ENCODE measurements at regions not wholly inside any gene's neighbourhood (a gene's known extent, or its start where the extent isn't known, plus 50 kb on each side); places are given as distances from the start of the nearest gene placed in this dataset.

DNA sequence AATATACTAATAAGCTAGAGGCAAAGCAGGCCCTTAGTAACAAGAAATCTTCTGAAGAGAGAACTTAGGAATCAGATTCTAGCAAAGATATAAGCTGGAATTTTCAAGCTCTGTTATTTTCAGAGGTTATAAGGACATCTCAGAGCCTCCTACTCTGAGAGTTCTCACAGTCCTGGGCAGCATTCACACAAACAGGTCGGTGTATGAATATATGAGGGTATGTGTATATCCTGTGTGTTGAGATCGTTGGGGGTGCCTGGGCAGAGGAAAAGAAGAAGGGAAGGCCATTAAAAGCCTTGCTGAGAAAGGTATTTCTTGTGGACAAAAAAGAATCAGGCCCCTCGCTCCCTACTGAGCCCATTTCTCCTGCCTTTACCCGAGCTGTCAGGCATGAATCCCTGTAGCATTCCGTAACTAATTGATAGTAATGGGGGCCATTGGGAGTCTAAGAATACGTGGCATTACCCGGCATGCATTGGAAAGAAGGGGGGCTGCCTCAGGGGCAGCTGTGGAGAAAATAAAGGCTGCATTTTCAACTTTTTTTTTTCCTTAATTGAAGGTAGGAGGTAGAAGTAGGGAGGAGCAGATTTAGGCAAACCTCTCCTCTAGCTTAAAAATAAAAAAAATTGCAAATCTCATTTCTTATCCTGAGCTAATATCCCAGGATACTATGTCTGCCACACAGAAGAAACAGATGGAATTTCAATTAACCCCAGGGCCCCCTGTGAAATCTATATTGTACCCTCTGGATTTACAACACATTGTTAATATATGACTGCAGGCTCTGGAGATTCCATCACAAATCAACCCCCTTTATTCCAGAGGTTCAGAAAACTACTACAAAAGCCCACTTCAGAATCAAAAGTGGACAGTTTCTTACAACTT, 103.8 kb downstream of the GTPBP8 start:
- Histone ChIP-seq H3K23ac (ENCODE audit: low read depth, low read length, poor library complexity) (no peak overlapping the region), H2BK15ac (ENCODE audit: low read length) (no peak overlapping the region), H3K4me2 (ENCODE audit: insufficient read depth, low read length, poor library complexity, severe bottlenecking) (no peak overlapping the region), H4K91ac (ENCODE audit: low read depth, low read length, poor library complexity) (no peak overlapping the region), H3K4ac (ENCODE audit: low read length) (no peak overlapping the region), H3K79me1 (ENCODE audit: low read depth, low read length) (no peaks in the 10 kb centered on the region), H3K9ac (ENCODE audit: low read depth, low read length, poor library complexity) (no peak overlapping the region), H3K18ac (ENCODE audit: low read length) (no peak overlapping the region), H2BK5ac (ENCODE audit: low read length) (no peak overlapping the region), H3K4me3 (ENCODE audit: low read length in 2 of 2) (no peak overlapping the region), H3K27ac (replicated peaks; ENCODE audit: low read length) (peak overlapping the region; percentile 95), H3K9me3 (replicated peaks in 1 of 2; ENCODE audit: control insufficient read depth in 2 of 2, insufficient read depth in 1 of 2, low read depth in 1 of 2, low read length in 2 of 2) (peaks cover 0 to 1% of the 10 kb centered on the region in 2 donors), H3K27me3 (ENCODE audit: control insufficient read depth in 3 of 3, insufficient read depth in 3 of 3, low read depth in 1 of 3, low read length in 3 of 3) (no peaks in the 10 kb centered on the region), H3K14ac (ENCODE audit: low read length) (no peak overlapping the region), H3K36me3 (replicated peaks in 1 of 2; ENCODE audit: control insufficient read depth in 2 of 2, insufficient read depth in 2 of 2, low read length in 2 of 2) (no peaks in the 10 kb centered on the region), H2AFZ (ENCODE audit: low read length) (peak overlapping the region; percentile 58), H3K4me1 (ENCODE audit: control insufficient read depth in 2 of 2, insufficient read depth in 1 of 2, low read depth in 1 of 2, low read length in 2 of 2) (peaks cover 14 to 15% of the 10 kb centered on the region in 2 donors), H4K8ac (ENCODE audit: low read depth, low read length) (no peak overlapping the region), H2AK5ac (ENCODE audit: low read depth, low read length) (no peak overlapping the region), H2BK12ac (ENCODE audit: low read length) (no peak overlapping the region), H2BK120ac (ENCODE audit: low read depth, low read length) (no peak overlapping the region)
- peak; percentile 57 for DNase-seq (ENCODE audit: low spot score)
- WGBS, 2 donors (ENCODE audit: extremely low coverage in 2 of 2, insufficient read length in 2 of 2, insufficient replicate concordance in 1 of 2): no CpG with 5 or more reads among the region's 7 CpGs

GRCh38 chr3:113096188-113096892, 105.6 kb downstream of the GTPBP8 start:
- H3K4ac ChIP-seq (ENCODE audit: low read length): no peak overlapping the region
- no peak overlapping the region for H3K23ac ChIP-seq (ENCODE audit: low read depth, low read length, poor library complexity)
- peak overlapping the region; percentile 60 for H3K27ac ChIP-seq (replicated peaks; ENCODE audit: low read length)
- peaks cover 0 to 3% of the 10 kb centered on the region in 2 donors for H3K9me3 ChIP-seq (replicated peaks in 1 of 2; ENCODE audit: control insufficient read depth in 2 of 2, insufficient read depth in 1 of 2, low read depth in 1 of 2, low read length in 2 of 2)
- no peak overlapping the region for H4K8ac ChIP-seq (ENCODE audit: low read depth, low read length)
- H3K4me1 ChIP-seq (ENCODE audit: control insufficient read depth in 2 of 2, insufficient read depth in 1 of 2, low read depth in 1 of 2, low read length in 2 of 2): peaks cover 14 to 15% of the 10 kb centered on the region in 2 donors
- peak overlapping the region; percentile 76 for H2AFZ ChIP-seq (ENCODE audit: low read length)
- no CpG with 5 or more reads among the region's 2 CpGs for whole genome bisulfite sequencing, 2 donors (ENCODE audit: extremely low coverage in 2 of 2, insufficient read length in 2 of 2, insufficient replicate concordance in 1 of 2)
- no peak overlapping the region for H2BK12ac ChIP-seq (ENCODE audit: low read length)
- no peak overlapping the region for H3K9ac ChIP-seq (ENCODE audit: low read depth, low read length, poor library complexity)
- no peaks in the 10 kb centered on the region for H3K36me3 ChIP-seq (replicated peaks in 1 of 2; ENCODE audit: control insufficient read depth in 2 of 2, insufficient read depth in 2 of 2, low read length in 2 of 2)
- H3K4me3 ChIP-seq (ENCODE audit: low read length in 2 of 2): no peak overlapping the region
- no peak overlapping the region for H2BK15ac ChIP-seq (ENCODE audit: low read length)
- H3K79me1 ChIP-seq (ENCODE audit: low read depth, low read length): no peaks in the 10 kb centered on the region
- H2BK5ac ChIP-seq (ENCODE audit: low read length): no peak overlapping the region
- no peak overlapping the region for H3K4me2 ChIP-seq (ENCODE audit: insufficient read depth, low read length, poor library complexity, severe bottlenecking)
- no peak overlapping the region for H3K18ac ChIP-seq (ENCODE audit: low read length)
- no peak overlapping the region for H4K91ac ChIP-seq (ENCODE audit: low read depth, low read length, poor library complexity)
- H3K14ac ChIP-seq (ENCODE audit: low read length): no peak overlapping the region
- H2BK120ac ChIP-seq (ENCODE audit: low read depth, low read length): no peak overlapping the region
- no peak for DNase-seq (ENCODE audit: low spot score)
- no peak overlapping the region for H2AK5ac ChIP-seq (ENCODE audit: low read depth, low read length)
- H3K27me3 ChIP-seq (ENCODE audit: control insufficient read depth in 3 of 3, insufficient read depth in 3 of 3, low read depth in 1 of 3, low read length in 3 of 3): no peaks in the 10 kb centered on the region

DNA sequence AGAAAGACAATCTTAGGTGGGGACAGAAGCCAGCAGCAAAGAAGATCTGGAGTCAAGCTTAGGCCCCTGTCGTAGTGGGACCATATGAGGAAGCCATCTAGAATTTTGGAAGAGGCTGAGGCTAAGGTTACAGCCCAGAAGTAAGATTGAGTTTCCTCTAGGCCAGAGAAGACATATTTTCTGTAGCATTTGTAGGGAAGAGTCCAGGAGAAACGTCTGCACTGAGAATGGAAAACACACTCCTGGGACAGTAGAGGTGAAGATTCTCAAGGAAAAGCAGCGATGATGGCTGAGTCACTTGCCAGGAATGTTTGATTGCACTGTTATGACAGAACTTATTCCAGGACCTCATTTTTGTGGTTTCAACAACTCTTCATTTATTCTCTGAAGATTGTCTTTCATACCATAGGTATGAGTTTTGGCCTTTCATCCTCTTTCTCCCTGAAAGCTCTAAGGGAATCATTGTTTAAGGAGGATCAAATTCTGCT, 107.2 kb downstream of the GTPBP8 start:
- WGBS, 2 donors (ENCODE audit: extremely low coverage in 2 of 2, insufficient read length in 2 of 2, insufficient replicate concordance in 1 of 2): no CpG with 5 or more reads among the region's 3 CpGs
- DNase-seq (ENCODE audit: low spot score): no peak

DNA sequence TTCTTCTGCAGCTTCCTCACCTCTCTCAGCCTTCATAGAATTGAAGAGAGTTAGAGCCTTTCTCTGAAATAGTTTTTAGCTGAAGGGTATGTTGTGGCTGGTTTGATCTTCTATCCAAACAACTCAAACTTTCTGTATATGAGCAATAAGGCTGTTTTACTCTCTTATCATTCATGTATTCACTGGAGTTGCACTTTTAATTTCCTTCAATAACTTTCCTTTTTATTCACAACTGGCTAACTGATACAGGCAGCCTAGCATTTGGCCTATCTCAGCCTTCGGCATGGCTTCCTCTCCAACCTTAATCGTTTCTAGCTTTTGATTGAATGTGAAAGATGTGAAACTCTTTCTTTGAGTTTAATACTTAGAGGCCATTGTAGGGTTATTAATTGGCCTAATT, 109.3 kb downstream of the GTPBP8 start:
- no peak overlapping the region for H2BK12ac ChIP-seq (ENCODE audit: low read length)
- H3K9ac ChIP-seq (ENCODE audit: low read depth, low read length, poor library complexity): no peak overlapping the region
- no peak overlapping the region for H3K14ac ChIP-seq (ENCODE audit: low read length)
- DNase-seq (ENCODE audit: low spot score): no peak
- no peak overlapping the region for H3K18ac ChIP-seq (ENCODE audit: low read length)
- H3K4ac ChIP-seq (ENCODE audit: low read length): no peak overlapping the region
- no peak overlapping the region for H3K4me2 ChIP-seq (ENCODE audit: insufficient read depth, low read length, poor library complexity, severe bottlenecking)
- no peak overlapping the region for H2BK15ac ChIP-seq (ENCODE audit: low read length)
- no peak overlapping the region for H3K23ac ChIP-seq (ENCODE audit: low read depth, low read length, poor library complexity)
- no peak overlapping the region for H4K8ac ChIP-seq (ENCODE audit: low read depth, low read length)
- H2AK5ac ChIP-seq (ENCODE audit: low read depth, low read length): no peak overlapping the region
- H3K36me3 ChIP-seq (replicated peaks in 1 of 2; ENCODE audit: control insufficient read depth in 2 of 2, insufficient read depth in 2 of 2, low read length in 2 of 2): no peaks in the 10 kb centered on the region
- H2BK120ac ChIP-seq (ENCODE audit: low read depth, low read length): no peak overlapping the region
- H2BK5ac ChIP-seq (ENCODE audit: low read length): no peak overlapping the region
- H3K4me3 ChIP-seq (ENCODE audit: low read length in 2 of 2): no peak overlapping the region
- H3K27me3 ChIP-seq (ENCODE audit: control insufficient read depth in 3 of 3, insufficient read depth in 3 of 3, low read depth in 1 of 3, low read length in 3 of 3): no peaks in the 10 kb centered on the region
- peaks cover 12% of the 10 kb centered on the region in 2 donors for H3K4me1 ChIP-seq (ENCODE audit: control insufficient read depth in 2 of 2, insufficient read depth in 1 of 2, low read depth in 1 of 2, low read length in 2 of 2)
- H2AFZ ChIP-seq (ENCODE audit: low read length): no peak overlapping the region
- peaks cover 0 to 3% of the 10 kb centered on the region in 2 donors for H3K9me3 ChIP-seq (replicated peaks in 1 of 2; ENCODE audit: control insufficient read depth in 2 of 2, insufficient read depth in 1 of 2, low read depth in 1 of 2, low read length in 2 of 2)
- H3K27ac ChIP-seq (replicated peaks; ENCODE audit: low read length): no peak overlapping the region
- no peak overlapping the region for H4K91ac ChIP-seq (ENCODE audit: low read depth, low read length, poor library complexity)
- no peaks in the 10 kb centered on the region for H3K79me1 ChIP-seq (ENCODE audit: low read depth, low read length)
- WGBS, 2 donors (ENCODE audit: extremely low coverage in 2 of 2, insufficient read length in 2 of 2, insufficient replicate concordance in 1 of 2): no CpG with 5 or more reads among the region's 2 CpGs

More for the DNA sequence above, 107.2 kb downstream of the GTPBP8 start:
- Histone ChIP-seq H3K9ac (ENCODE audit: low read depth, low read length, poor library complexity) (no peak overlapping the region), H3K23ac (ENCODE audit: low read depth, low read length, poor library complexity) (no peak overlapping the region), H3K4me3 (ENCODE audit: low read length in 2 of 2) (no peak overlapping the region), H3K9me3 (replicated peaks in 1 of 2; ENCODE audit: control insufficient read depth in 2 of 2, insufficient read depth in 1 of 2, low read depth in 1 of 2, low read length in 2 of 2) (peaks cover 0 to 3% of the 10 kb centered on the region in 2 donors), H2BK12ac (ENCODE audit: low read length) (no peak overlapping the region), H3K27me3 (ENCODE audit: control insufficient read depth in 3 of 3, insufficient read depth in 3 of 3, low read depth in 1 of 3, low read length in 3 of 3) (no peaks in the 10 kb centered on the region), H3K18ac (ENCODE audit: low read length) (no peak overlapping the region), H4K8ac (ENCODE audit: low read depth, low read length) (no peak overlapping the region), H3K14ac (ENCODE audit: low read length) (no peak overlapping the region), H3K4me1 (ENCODE audit: control insufficient read depth in 2 of 2, insufficient read depth in 1 of 2, low read depth in 1 of 2, low read length in 2 of 2) (peaks cover 12 to 14% of the 10 kb centered on the region in 2 donors), H2AFZ (ENCODE audit: low read length) (no peak overlapping the region), H3K4me2 (ENCODE audit: insufficient read depth, low read length, poor library complexity, severe bottlenecking) (no peak overlapping the region), H3K4ac (ENCODE audit: low read length) (no peak overlapping the region), H2BK120ac (ENCODE audit: low read depth, low read length) (no peak overlapping the region), H3K79me1 (ENCODE audit: low read depth, low read length) (no peaks in the 10 kb centered on the region), H2BK5ac (ENCODE audit: low read length) (no peak overlapping the region), H2BK15ac (ENCODE audit: low read length) (no peak overlapping the region), H3K36me3 (replicated peaks in 1 of 2; ENCODE audit: control insufficient read depth in 2 of 2, insufficient read depth in 2 of 2, low read length in 2 of 2) (no peaks in the 10 kb centered on the region), H4K91ac (ENCODE audit: low read depth, low read length, poor library complexity) (no peak overlapping the region), H2AK5ac (ENCODE audit: low read depth, low read length) (no peak overlapping the region), H3K27ac (replicated peaks; ENCODE audit: low read length) (no peak overlapping the region)

All from neuronal stem cell (in vitro differentiated cells).